Stimulated activated CD8-positive, alpha-beta memory T cell treated with anti-CD3 and anti-CD28 coated beads, Interleukin-15, amount 100 ng/mL, for 1 hour (primary cell): ENCODE measurements at regions not wholly inside any gene's neighbourhood (a gene's known extent, or its start where the extent isn't known, plus 50 kb on each side); places are given as distances from the start of the nearest gene placed in this dataset.
A peak's percentile ranks its signal among the peaks of the same experiment; 100 is the strongest.

Source experiments
- DNase-seq: peaks from one replicate; pipeline ENCODE4 v3.0.0-alpha.2; 2020; ENCODE audit warnings: low read depth

GRCh38 chr1:181390410-181391077 is 92.8 kb upstream of the CACNA1E start:
- no peak for DNase-seq

DNA sequence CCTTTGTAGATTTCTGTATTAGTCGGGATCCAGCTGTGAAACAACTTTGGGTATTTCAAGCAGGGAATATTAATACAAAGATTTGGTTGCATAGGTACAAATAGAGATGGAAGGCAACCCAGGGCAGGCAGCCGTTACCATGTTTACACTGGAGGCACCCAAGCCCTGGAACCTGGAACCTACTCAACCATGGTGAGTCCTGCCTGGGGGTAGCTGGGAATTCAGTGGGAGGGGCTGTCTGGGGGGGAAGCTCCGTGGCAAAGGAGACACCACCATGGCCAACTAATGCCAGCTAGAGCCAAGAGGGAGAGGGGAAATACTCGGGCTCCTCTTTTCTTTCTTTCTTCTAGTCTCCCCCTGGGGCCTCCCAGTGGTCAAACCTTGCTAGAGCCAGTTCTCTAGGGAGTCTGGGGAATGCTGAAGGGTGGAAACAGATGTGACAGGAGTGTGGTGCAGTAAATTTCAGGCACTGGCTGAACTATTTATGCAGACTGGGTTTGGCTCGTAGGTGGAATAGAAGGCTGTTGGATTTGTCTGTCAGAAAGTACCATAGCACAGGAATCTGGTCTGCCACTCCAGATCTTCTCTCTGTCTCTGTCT is 91.9 kb upstream of the CACNA1E start:
- no peak for DNase-seq

- DNase-seq: no peak
Measured at GRCh38 chr1:181392133-181392532, 91.2 kb upstream of the CACNA1E start.

- no peak for DNase-seq
Measured at GRCh38 chr1:181392613-181393220, 90.6 kb upstream of the CACNA1E start.

- no peak for DNase-seq
Measured at GRCh38 chr1:181394766-181395165, 88.6 kb upstream of the CACNA1E start.

- peak; percentile 7 for DNase-seq
Measured at GRCh38 chr1:181396171-181396670, 87.1 kb upstream of the CACNA1E start.

DNA sequence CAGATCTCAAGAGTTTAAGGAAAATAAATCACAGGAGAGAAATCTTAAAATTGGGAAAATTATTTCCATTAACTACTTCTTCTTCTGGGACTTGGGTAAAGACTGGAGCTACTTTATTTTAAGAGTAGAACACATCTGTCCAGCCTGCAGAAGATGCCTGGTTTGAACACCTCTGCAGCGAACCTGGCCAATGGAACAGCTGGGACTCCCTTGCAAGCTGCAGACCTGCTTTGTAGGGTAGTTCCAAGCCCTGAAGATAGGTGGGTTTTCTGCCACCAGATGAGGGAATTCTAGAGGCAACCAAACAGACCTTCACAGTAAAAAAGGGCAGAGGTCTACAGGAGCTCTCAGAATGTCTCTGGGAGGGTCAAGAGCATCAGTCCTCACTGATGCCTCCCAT is 86.5 kb upstream of the CACNA1E start:
- no peak for DNase-seq

DNA sequence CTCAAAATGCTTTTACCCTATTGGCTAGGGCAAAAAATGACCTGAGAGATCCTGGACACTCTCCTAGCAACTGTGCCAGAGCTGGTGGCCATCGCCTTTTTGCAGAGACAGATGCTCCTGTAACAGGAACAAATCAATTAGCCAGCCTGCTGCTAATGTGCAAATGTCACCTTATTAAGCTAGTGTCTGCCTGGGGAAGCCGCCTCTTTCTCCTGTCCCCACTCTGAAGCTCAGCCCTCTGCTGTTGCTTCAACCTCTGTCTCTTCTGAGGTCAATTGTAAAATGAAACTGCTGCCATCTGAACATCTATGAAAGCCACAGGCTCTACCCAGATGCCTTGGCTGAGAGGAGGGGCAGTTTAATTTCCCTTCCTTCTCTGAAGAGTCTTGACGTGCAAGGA is 85.5 kb upstream of the CACNA1E start:
- DNase-seq: no peak

DNA sequence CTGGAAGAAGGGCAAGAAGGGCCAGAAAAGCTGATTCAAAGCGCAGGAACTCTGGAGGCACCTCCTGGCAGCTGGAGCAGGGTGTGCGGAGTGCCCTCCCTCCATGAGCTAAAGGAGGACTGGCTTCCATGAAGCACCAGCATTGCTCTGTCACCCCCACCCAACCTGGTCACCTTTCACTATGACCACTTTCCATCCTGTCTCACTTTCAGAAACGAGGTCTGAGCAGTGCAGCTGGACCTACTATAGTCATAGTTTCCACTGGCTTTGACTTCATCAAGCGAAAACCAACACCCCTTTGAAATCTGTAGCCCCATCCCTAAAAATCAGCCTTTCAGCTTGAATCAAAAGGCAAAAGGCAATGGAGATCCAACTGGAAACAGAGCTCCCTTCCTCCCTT is 84.8 kb upstream of the CACNA1E start:
- DNase-seq: no peak

GRCh38 chr1:181405584-181405983 is 77.7 kb upstream of the CACNA1E start:
- no peak for DNase-seq

DNA sequence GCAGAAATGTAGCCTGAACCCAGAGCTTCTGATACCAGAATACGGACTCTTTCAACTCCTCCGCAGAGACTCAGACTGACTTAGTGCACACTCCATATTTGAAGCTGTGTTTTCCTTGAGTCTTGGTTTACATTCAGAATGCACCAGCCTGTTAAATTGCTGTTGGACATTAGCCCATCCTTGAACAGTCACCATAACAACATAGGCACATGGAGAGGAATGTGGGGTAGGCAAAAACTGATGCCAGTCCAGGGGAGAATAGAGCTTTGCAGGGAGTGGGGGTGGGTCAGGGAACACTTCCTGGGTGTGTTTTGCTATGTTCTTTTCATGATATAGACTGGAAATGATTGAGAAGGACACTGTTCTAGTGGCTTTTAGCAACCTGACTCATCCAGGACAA is 76.3 kb upstream of the CACNA1E start:
- no peak for DNase-seq

DNA sequence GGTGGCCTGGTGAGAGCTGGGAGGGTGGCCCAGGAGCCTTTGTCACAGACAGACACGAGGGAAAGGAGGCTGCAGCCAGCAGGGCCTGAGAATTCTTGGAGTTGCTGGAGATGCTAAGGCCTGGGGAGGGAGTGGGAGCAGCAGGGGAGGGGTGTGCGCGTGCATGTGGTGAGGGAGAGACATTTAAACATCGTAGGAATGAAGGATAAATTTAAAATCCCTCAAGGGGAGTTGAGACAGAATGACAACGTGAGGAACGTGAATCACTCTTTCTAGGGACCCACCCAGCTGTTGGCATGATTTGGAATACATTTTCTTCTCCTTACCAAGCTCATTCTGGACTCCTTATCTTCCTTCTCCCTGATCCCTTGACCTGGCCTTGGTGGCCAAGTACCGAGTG is 73.3 kb upstream of the CACNA1E start:
- no peak for DNase-seq

DNA sequence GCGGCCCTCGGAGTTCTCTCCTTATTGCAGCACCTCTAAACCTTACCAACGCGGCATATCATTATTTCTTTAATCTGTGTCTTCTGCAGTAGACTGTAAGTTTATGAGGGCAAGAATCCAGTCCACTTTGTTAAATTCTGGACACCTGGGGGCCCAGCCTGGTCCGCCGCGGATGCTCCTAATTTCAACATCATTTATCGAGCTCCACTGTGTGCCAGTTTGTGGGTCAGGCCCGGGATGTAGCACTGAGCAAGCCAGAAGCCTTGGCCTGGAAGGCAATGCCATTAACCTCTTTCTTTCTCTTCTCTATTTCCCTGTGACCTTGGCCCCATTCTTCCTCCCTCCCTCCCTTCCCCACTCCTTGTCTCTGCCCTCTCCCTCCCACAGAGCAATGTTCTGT is 70.6 kb upstream of the CACNA1E start:
- no peak for DNase-seq

DNA sequence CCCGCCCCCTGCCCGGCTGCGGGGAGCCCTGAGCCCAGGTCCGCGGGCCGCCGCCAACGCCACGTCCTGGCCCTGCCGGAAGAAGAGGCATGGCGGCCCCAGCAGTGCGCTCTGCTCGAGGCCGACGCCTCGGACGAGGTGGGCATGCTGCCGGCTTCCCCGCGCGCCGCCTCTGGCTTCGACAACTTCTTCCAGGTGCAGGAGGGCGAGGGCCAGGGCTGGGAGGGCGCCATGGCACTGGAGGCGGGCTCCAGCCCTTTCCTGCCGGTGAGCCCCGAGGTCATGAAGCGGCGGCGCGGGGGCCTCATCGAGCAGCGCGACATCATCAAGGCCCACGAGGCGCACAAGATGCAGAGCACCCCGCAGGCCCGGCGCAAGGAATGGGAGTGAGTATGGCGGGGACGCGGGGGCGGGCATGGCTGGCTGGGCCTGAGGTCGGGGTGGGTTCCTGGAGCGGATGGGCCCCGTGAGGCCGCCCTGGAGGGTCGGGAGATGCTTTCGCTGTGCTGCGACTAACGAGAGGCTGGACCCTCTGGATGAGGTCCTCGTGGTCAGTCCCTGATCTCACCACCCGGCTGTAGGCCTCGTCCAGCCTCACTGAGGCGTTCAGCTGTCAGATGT is 70.0 kb upstream of the CACNA1E start:
- no peak for DNase-seq

DNA sequence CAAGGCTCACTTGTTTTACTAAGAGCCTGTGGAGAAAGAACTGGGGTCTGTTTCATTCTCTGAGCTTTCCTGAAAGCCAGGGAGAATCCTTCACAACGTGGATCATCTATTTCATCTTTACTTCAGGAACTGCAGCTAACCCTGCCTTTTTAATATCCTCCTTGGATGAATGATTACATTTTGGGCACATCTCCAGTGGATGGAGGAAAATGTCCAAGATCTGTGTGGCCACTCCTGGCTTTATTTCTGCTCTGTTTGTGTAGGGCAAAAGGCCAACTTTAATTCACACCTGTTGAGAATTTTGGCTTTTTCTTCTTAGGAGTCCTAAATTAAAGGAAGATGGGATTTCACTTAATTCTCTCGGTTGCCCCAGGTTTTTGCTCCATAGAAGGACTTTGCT is 69.5 kb upstream of the CACNA1E start:
- DNase-seq: no peak

- no peak for DNase-seq
Measured at GRCh38 chr1:181416268-181416860, 67.0 kb upstream of the CACNA1E start.

GRCh38 chr1:181417915-181418314 is 65.4 kb upstream of the CACNA1E start:
- DNase-seq: no peak

DNA sequence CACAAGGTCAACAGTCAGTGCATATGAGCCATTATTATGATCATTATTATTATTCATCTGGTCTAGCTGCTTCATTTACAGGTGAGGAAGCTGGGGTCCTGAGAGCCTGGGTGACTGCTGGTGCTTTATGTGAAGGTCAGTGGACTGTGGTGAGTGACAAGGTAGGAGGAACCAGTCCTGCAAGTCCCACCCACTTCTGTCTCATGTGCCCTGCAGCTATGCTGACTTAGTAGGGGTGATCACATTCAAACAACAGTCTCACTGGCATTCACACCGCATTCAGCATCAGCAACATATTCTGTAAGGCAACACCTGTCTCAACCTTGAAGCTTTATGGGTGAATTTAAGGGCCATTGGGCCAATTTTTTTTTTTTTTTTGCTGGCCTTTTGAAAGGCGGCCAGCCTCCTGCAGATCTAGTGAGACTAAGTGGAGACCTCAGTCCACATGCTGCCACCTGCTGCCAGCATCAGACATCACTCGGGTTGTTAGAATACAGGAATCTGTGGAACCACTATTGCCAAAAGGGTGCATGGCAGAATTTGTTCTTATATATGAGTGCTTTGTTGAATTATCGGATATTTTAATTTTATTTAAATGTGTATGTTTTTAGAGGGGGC is 59.9 kb upstream of the CACNA1E start:
- DNase-seq: peak; percentile 7

DNA sequence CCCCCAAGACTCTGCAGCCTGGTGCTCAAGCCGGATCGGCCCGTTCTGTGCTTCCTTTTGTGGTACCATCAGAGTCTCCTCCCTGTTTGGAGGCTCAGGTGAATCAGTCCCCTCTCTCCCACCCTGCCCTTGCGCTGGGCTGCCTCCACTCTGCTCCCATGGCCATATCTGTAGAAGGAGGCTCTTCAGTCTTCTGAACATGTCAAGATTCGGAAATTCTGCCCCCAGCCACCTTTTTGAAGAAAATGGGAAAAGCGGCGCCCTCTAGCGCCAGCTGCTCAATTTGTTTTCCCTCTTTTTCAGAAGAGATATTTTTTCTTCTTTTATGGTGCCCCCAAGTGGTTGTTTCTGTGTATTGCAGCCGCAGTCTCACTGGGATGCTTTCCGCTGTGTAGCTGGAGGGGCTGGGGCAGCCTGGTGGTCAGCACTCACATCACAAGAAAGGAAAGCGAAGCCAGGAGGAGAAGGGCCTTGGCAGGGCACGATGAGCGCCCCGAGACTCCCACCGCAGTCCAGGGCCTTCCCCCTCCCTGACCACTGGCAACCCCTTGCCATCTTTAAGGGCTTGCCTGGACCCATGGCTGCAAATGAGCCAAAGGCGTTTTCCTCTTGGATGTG is 58.4 kb upstream of the CACNA1E start:
- peak; percentile 66 for DNase-seq

DNA sequence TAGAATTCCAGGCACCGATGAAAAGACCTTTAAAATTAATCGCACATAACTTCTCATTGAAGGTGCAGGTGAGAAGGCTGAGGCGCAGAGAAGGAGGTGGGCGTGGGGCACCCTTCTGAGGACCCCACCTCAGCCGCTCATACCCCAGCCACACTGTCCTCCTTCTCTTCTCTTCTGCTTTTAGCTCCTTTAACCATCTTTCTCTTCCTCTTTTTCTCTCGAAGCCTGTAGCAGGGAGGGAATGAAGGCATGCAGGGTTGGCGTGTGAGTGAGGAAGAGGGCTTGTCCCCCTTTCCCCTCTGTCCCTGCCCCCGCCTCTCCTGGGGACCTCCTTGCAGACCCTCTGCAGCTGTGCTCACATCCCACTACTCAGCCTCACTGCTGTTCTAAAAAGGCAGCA is 57.8 kb upstream of the CACNA1E start:
- no peak for DNase-seq

- DNase-seq: no peak
Measured at GRCh38 chr1:181429462-181429861, 53.9 kb upstream of the CACNA1E start.
